IPS-15b (cell line): ENCODE measurements at regions not wholly inside any gene's neighbourhood (a gene's known extent, or its start where the extent isn't known, plus 50 kb on each side); places are given as distances from the start of the nearest gene placed in this dataset.

ENCODE experiments used
- H3K27me3 ChIP-seq: one replicate; pipeline ENCODE4 v1.6.1; 2013; ENCODE audit warnings: low read length; ENCODE audit not compliant: control insufficient read depth, insufficient read depth
- H3K36me3 ChIP-seq: one replicate; pipeline ENCODE4 v1.6.1; 2013; ENCODE audit warnings: low read length; ENCODE audit not compliant: control insufficient read depth, insufficient read depth
- H3K4me1 ChIP-seq: one replicate; pipeline ENCODE4 v1.6.1; 2013; ENCODE audit warnings: mild to moderate bottlenecking, low read length; ENCODE audit not compliant: control insufficient read depth, insufficient read depth
- H3K4me3 ChIP-seq: one replicate; pipeline ENCODE4 v1.5.1; 2013; ENCODE audit warnings: low read depth, low read length
- H3K9ac ChIP-seq: one replicate; pipeline ENCODE4 v1.6.1; 2013; ENCODE audit warnings: low read depth, mild to moderate bottlenecking, low read length
- H3K9me3 ChIP-seq: one replicate; pipeline ENCODE4 v1.6.1; 2013; ENCODE audit warnings: mild to moderate bottlenecking, low read length; ENCODE audit not compliant: control insufficient read depth, insufficient read depth

- no peaks in the 10 kb centered on the region for H3K27me3 ChIP-seq
- H3K4me1 ChIP-seq: no peaks in the 10 kb centered on the region
- H3K4me3 ChIP-seq: no peak overlapping the region
- no peak overlapping the region for H3K9ac ChIP-seq
- no peaks in the 10 kb centered on the region for H3K9me3 ChIP-seq
- H3K36me3 ChIP-seq: no peaks in the 10 kb centered on the region
These were observed 133.1 kb upstream of the PPP1R3A start for GRCh38 chr7:114051871-114052331.

GRCh38 chr7:114050571-114050970, 131.8 kb upstream of the PPP1R3A start:
- Histone ChIP-seq H3K4me1 (no peaks in the 10 kb centered on the region), H3K27me3 (no peaks in the 10 kb centered on the region), H3K9ac (no peak overlapping the region), H3K4me3 (no peak overlapping the region), H3K36me3 (no peaks in the 10 kb centered on the region), H3K9me3 (no peaks in the 10 kb centered on the region)

GRCh38 chr7:114048386-114049235, 129.8 kb upstream of the PPP1R3A start:
- Histone ChIP-seq H3K27me3 (no peaks in the 10 kb centered on the region), H3K9me3 (no peaks in the 10 kb centered on the region), H3K4me3 (no peak overlapping the region), H3K9ac (no peak overlapping the region), H3K4me1 (no peaks in the 10 kb centered on the region), H3K36me3 (no peaks in the 10 kb centered on the region)

GRCh38 chr7:114047889-114048288, 129.1 kb upstream of the PPP1R3A start:
- Histone ChIP-seq H3K9ac (no peak overlapping the region), H3K4me1 (no peaks in the 10 kb centered on the region), H3K27me3 (no peaks in the 10 kb centered on the region), H3K9me3 (no peaks in the 10 kb centered on the region), H3K4me3 (no peak overlapping the region), H3K36me3 (no peaks in the 10 kb centered on the region)

- Histone ChIP-seq H3K27me3 (no peaks in the 10 kb centered on the region), H3K9me3 (no peaks in the 10 kb centered on the region), H3K4me3 (no peak overlapping the region), H3K36me3 (no peaks in the 10 kb centered on the region), H3K4me1 (no peaks in the 10 kb centered on the region), H3K9ac (no peak overlapping the region)
These were observed 114.7 kb upstream of the PPP1R3A start for GRCh38 chr7:114033475-114033874.

GRCh38 chr7:114026486-114027089, 107.8 kb upstream of the PPP1R3A start:
- Histone ChIP-seq H3K9me3 (no peaks in the 10 kb centered on the region), H3K4me3 (no peak overlapping the region), H3K27me3 (no peaks in the 10 kb centered on the region), H3K4me1 (no peaks in the 10 kb centered on the region), H3K36me3 (no peaks in the 10 kb centered on the region), H3K9ac (no peak overlapping the region)

GRCh38 chr7:114021135-114021534, 102.3 kb upstream of the PPP1R3A start:
- Histone ChIP-seq H3K9ac (no peak overlapping the region), H3K4me3 (no peak overlapping the region), H3K4me1 (no peaks in the 10 kb centered on the region), H3K27me3 (no peaks in the 10 kb centered on the region), H3K9me3 (no peaks in the 10 kb centered on the region), H3K36me3 (no peaks in the 10 kb centered on the region)

- no peak overlapping the region for H3K4me3 ChIP-seq
These were observed 89.9 kb upstream of the PPP1R3A start for GRCh38 chr7:114008696-114009095.

GRCh38 chr7:114007386-114007785, 88.6 kb upstream of the PPP1R3A start:
- H3K27me3 ChIP-seq: no peaks in the 10 kb centered on the region
- no peak overlapping the region for H3K9ac ChIP-seq
- H3K4me1 ChIP-seq: no peaks in the 10 kb centered on the region
- H3K9me3 ChIP-seq: no peaks in the 10 kb centered on the region
- no peaks in the 10 kb centered on the region for H3K36me3 ChIP-seq
- no peak overlapping the region for H3K4me3 ChIP-seq

More at GRCh38 chr7:114008696-114009095, 89.9 kb upstream of the PPP1R3A start:
- no peaks in the 10 kb centered on the region for H3K4me1 ChIP-seq
- H3K9ac ChIP-seq: no peak overlapping the region
- no peaks in the 10 kb centered on the region for H3K36me3 ChIP-seq
- H3K27me3 ChIP-seq: no peaks in the 10 kb centered on the region
- H3K9me3 ChIP-seq: no peaks in the 10 kb centered on the region

- no peak overlapping the region for H3K4me3 ChIP-seq
- no peaks in the 10 kb centered on the region for H3K27me3 ChIP-seq
- no peaks in the 10 kb centered on the region for H3K4me1 ChIP-seq
- H3K9me3 ChIP-seq: no peaks in the 10 kb centered on the region
- no peak overlapping the region for H3K9ac ChIP-seq
- no peaks in the 10 kb centered on the region for H3K36me3 ChIP-seq
These were observed 80.1 kb upstream of the PPP1R3A start for GRCh38 chr7:113998934-113999333.

- no peak overlapping the region for H3K9ac ChIP-seq
- H3K27me3 ChIP-seq: no peaks in the 10 kb centered on the region
- no peaks in the 10 kb centered on the region for H3K36me3 ChIP-seq
- no peak overlapping the region for H3K4me3 ChIP-seq
- H3K4me1 ChIP-seq: no peaks in the 10 kb centered on the region
- no peaks in the 10 kb centered on the region for H3K9me3 ChIP-seq
These were observed 77.6 kb upstream of the PPP1R3A start for GRCh38 chr7:113996405-113996804.

- Histone ChIP-seq H3K4me3 (no peak overlapping the region), H3K9ac (no peak overlapping the region), H3K9me3 (no peaks in the 10 kb centered on the region), H3K27me3 (no peaks in the 10 kb centered on the region), H3K4me1 (no peaks in the 10 kb centered on the region), H3K36me3 (no peaks in the 10 kb centered on the region)
These were observed 67.4 kb upstream of the PPP1R3A start for GRCh38 chr7:113986216-113986615.
